MCF 10A (cell line): ENCODE measurements at regions not wholly inside any gene's neighbourhood (a gene's known extent, or its start where the extent isn't known, plus 50 kb on each side); places are given as distances from the start of the nearest gene placed in this dataset.

Experiments
- BruUV-seq: library from RNA; stranded (reverse); fragments of 400-500 nt; replicated peaks from 2 replicates; lab custom pipeline; 2021; lab: Mats Ljungman, UMichigan
- CTCF ChIA-PET: fragments of 300-600 bp; sonication (Branson Sonifier 250); formaldehyde crosslinking; extraction: SDS; loops from one replicate; lab custom pipeline; 2021; ENCODE audit warnings: antibody characterized with exemption, inconsistent platforms; lab: Yijun Ruan, JAX
- POLR2A ChIA-PET: fragments of 300-600, 350-650 bp; sonication (Branson Sonifier 250); formaldehyde crosslinking; extraction: SDS; loops from one replicate; lab custom pipeline; 2020; ENCODE audit warnings: antibody characterized with exemption, inconsistent platforms; lab: Yijun Ruan, JAX
- DNase-seq: peaks from one replicate; pipeline ENCODE4 v3.0.0-alpha.2; 2018; ENCODE audit not compliant: unreplicated experiment
- H3K27ac Mint-ChIP-seq: one replicate; pipeline ENCODE4 v1.8.0; 2022; ENCODE audit warnings: mild to moderate bottlenecking, low read depth, mixed read lengths; ENCODE audit not compliant: unreplicated experiment
- H3K27me3 Mint-ChIP-seq: one replicate; pipeline ENCODE4 v1.8.0; 2022; ENCODE audit warnings: mixed read lengths; ENCODE audit not compliant: insufficient read depth, unreplicated experiment
- H3K36me3 Mint-ChIP-seq: one replicate; pipeline ENCODE4 v1.8.0; 2022; ENCODE audit warnings: mild to moderate bottlenecking, moderate library complexity, mixed read lengths; ENCODE audit not compliant: insufficient read depth, unreplicated experiment
- H3K4me1 Mint-ChIP-seq: one replicate; pipeline ENCODE4 v1.8.0; 2022; ENCODE audit warnings: mixed read lengths; ENCODE audit not compliant: insufficient read depth, unreplicated experiment
- H3K4me3 Mint-ChIP-seq: one replicate; pipeline ENCODE4 v1.8.0; 2022; ENCODE audit warnings: mild to moderate bottlenecking, moderate library complexity, mixed read lengths; ENCODE audit not compliant: unreplicated experiment
- H3K9me3 Mint-ChIP-seq: one replicate; pipeline ENCODE4 v1.8.0; 2022; ENCODE audit warnings: mixed read lengths; ENCODE audit not compliant: unreplicated experiment
- CTCF ChIP-seq: fragments of 200-600 bp; IDR thresholded peaks from one replicate; pipeline ENCODE4 v1.8.0; 2022; ENCODE audit warnings: antibody characterized with exemption, mild to moderate bottlenecking; ENCODE audit not compliant: unreplicated experiment
- intact Hi-C: fragments of 100-400 bp; cut with micrococcal nuclease; formaldehyde crosslinking; loops from 2 replicates; pipeline ENCODE4 v1.14.1; 2022

- POLR2A ChIA-PET: no interaction called here
- Mint-ChIP-seq H3K36me3 (no peaks in the 10 kb centered on the region), H3K27ac (no peak overlapping the region), H3K27me3 (no peaks in the 10 kb centered on the region), H3K4me1 (no peaks in the 10 kb centered on the region), H3K4me3 (no peak overlapping the region), H3K9me3 (no peaks in the 10 kb centered on the region)
- BruUV-seq: no TSS peak
- intact Hi-C loops: no loop called here
- DNase-seq: no peak
- CTCF ChIA-PET: no interaction called here
- no peak for TF ChIP-seq CTCF
These were observed 188.7 kb upstream of the SOX21 start for GRCh38 chr13:94901070-94901469.

- intact Hi-C loops: no loop called here
- TF ChIP-seq CTCF: no peak
These were observed 184.5 kb upstream of the SOX21 start for GRCh38 chr13:94896719-94897317.

GRCh38 chr13:94896238-94896637 is 183.9 kb upstream of the SOX21 start:
- Mint-ChIP-seq H3K36me3 (no peaks in the 10 kb centered on the region), H3K27ac (no peak overlapping the region), H3K27me3 (no peaks in the 10 kb centered on the region), H3K9me3 (no peaks in the 10 kb centered on the region), H3K4me1 (no peaks in the 10 kb centered on the region), H3K4me3 (no peak overlapping the region)
- ChIA-PET CTCF (no interaction called here), POLR2A (no interaction called here)
- intact Hi-C loops: no loop called here
- no peak for DNase-seq
- BruUV-seq: no TSS peak
- no peak for TF ChIP-seq CTCF

More at GRCh38 chr13:94896719-94897317, 184.5 kb upstream of the SOX21 start:
- CTCF ChIA-PET: no interaction called here
- no peaks in the 10 kb centered on the region for H3K27me3 Mint-ChIP-seq
- no peaks in the 10 kb centered on the region for H3K36me3 Mint-ChIP-seq
- no peak for DNase-seq
- H3K9me3 Mint-ChIP-seq: no peaks in the 10 kb centered on the region
- no peak overlapping the region for H3K27ac Mint-ChIP-seq
- no peaks in the 10 kb centered on the region for H3K4me1 Mint-ChIP-seq
- POLR2A ChIA-PET: no interaction called here
- H3K4me3 Mint-ChIP-seq: no peak overlapping the region
- no TSS peak for BruUV-seq

DNA sequence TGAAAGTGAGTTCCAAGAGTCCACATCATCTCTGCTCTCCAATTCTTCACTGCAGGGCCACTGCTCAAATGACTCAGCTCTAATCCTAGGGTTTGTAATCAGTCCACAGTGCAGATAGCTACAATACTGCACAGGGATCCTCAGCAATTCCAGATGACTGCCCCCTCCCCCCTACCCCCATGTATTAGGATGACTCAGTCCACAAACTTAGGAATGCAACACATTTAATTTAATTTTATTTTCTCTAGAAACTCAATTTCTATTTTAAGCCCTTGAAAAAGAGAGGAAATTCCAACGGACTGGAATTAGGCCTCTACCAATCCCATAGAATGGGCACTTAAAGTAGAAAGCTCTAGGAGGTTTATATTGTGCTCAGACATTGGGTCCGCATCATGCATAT is 173.8 kb upstream of the SOX21 start:
- H3K4me3 Mint-ChIP-seq: no peak overlapping the region
- CTCF ChIA-PET: no interaction called here
- no TSS peak for BruUV-seq

More for the DNA sequence above, 173.8 kb upstream of the SOX21 start:
- Mint-ChIP-seq H3K27me3 (no peaks in the 10 kb centered on the region), H3K36me3 (no peaks in the 10 kb centered on the region), H3K9me3 (no peaks in the 10 kb centered on the region), H3K27ac (no peak overlapping the region), H3K4me1 (no peaks in the 10 kb centered on the region)
- no peak for TF ChIP-seq CTCF
- no peak for DNase-seq
- POLR2A ChIA-PET: no interaction called here
- intact Hi-C loops: no loop called here
